ENCODE measurements at regions not wholly inside any gene's neighbourhood (a gene's known extent, or its start where the extent isn't known, plus 50 kb on each side); places are given as distances from the start of the nearest gene placed in this dataset.
"Not testable (repeated sequence)": the region's sequence is repeated elsewhere in the genome, so short reads cannot be mapped to it uniquely, and the experiment has no call there.

- H3K27ac Mint-ChIP-seq; H3K36me3 Mint-ChIP-seq (ENCODE audit: low read depth); POLR2A ChIA-PET; H3K9me3 Mint-ChIP-seq (ENCODE audit: insufficient read depth); CTCF ChIA-PET; H3K4me3 Mint-ChIP-seq; ATAC-seq; DNase-seq; H3K4me1 Mint-ChIP-seq (ENCODE audit: low read depth): not testable (repeated sequence)
- peaks cover 21% of the 10 kb centered on the region for H3K27me3 Mint-ChIP-seq (ENCODE audit: low read depth)
Measured at GRCh38 chr6:167234576-167234975, 56.5 kb upstream of the UNC93A start.

GRCh38 chr6:167235005-167235404, 56.1 kb upstream of the UNC93A start:
- H3K9me3 Mint-ChIP-seq (ENCODE audit: insufficient read depth) = no peaks in the 10 kb centered on the region

GRCh38 chr6:167235421-167236238, 55.5 kb upstream of the UNC93A start:
- ATAC-seq = no peak

More at GRCh38 chr6:167235005-167235404, 56.1 kb upstream of the UNC93A start:
- DNase-seq (no peak), ATAC-seq (no peak)
- CTCF ChIA-PET = no interaction called here
- Mint-ChIP-seq H3K4me3 (no peak overlapping the region), H3K36me3 (ENCODE audit: low read depth) (no peaks in the 10 kb centered on the region), H3K27me3 (ENCODE audit: low read depth) (peaks cover 17% of the 10 kb centered on the region), H3K27ac (no peak overlapping the region), H3K4me1 (ENCODE audit: low read depth) (no peaks in the 10 kb centered on the region)
- POLR2A ChIA-PET = no interaction called here

GRCh38 chr6:167236239-167236571, 54.9 kb upstream of the UNC93A start:
- Mint-ChIP-seq H3K4me1 (ENCODE audit: low read depth) (no peaks in the 10 kb centered on the region), H3K9me3 (ENCODE audit: insufficient read depth) (no peaks in the 10 kb centered on the region), H3K4me3 (no peak overlapping the region), H3K36me3 (ENCODE audit: low read depth) (no peaks in the 10 kb centered on the region), H3K27ac (no peak overlapping the region), H3K27me3 (ENCODE audit: low read depth) (peaks cover 9% of the 10 kb centered on the region)
- ATAC-seq = no peak
- no peak for DNase-seq
- CTCF ChIA-PET = no interaction called here
- POLR2A ChIA-PET = no interaction called here

More at GRCh38 chr6:167235421-167236238, 55.5 kb upstream of the UNC93A start:
- Mint-ChIP-seq H3K27me3 (ENCODE audit: low read depth) (peaks cover 14% of the 10 kb centered on the region), H3K4me1 (ENCODE audit: low read depth) (no peaks in the 10 kb centered on the region), H3K4me3 (no peak overlapping the region), H3K27ac (no peak overlapping the region), H3K9me3 (ENCODE audit: insufficient read depth) (no peaks in the 10 kb centered on the region), H3K36me3 (ENCODE audit: low read depth) (no peaks in the 10 kb centered on the region)
- ChIA-PET POLR2A (no interaction called here), CTCF (no interaction called here)
- DNase-seq = no peak

- no peak overlapping the region for H3K4me3 Mint-ChIP-seq
- no peaks in the 10 kb centered on the region for H3K9me3 Mint-ChIP-seq (ENCODE audit: insufficient read depth)
- ATAC-seq (no peak), DNase-seq (no peak)
- ChIA-PET POLR2A (no interaction called here), CTCF (no interaction called here)
- H3K27me3 Mint-ChIP-seq (ENCODE audit: low read depth) = peaks cover 9% of the 10 kb centered on the region
- no peaks in the 10 kb centered on the region for H3K4me1 Mint-ChIP-seq (ENCODE audit: low read depth)
- no peak overlapping the region for H3K27ac Mint-ChIP-seq
- no peaks in the 10 kb centered on the region for H3K36me3 Mint-ChIP-seq (ENCODE audit: low read depth)
Measured at GRCh38 chr6:167237438-167238145, 53.5 kb upstream of the UNC93A start.

GRCh38 chr6:167238146-167238693, 52.9 kb upstream of the UNC93A start:
- H3K4me1 Mint-ChIP-seq (ENCODE audit: low read depth) = no peaks in the 10 kb centered on the region
- H3K4me3 Mint-ChIP-seq = no peak overlapping the region
- H3K27ac Mint-ChIP-seq = no peak overlapping the region
- H3K27me3 Mint-ChIP-seq (ENCODE audit: low read depth) = peaks cover 6% of the 10 kb centered on the region
- CTCF ChIA-PET = no interaction called here
- no peaks in the 10 kb centered on the region for H3K36me3 Mint-ChIP-seq (ENCODE audit: low read depth)
- H3K9me3 Mint-ChIP-seq (ENCODE audit: insufficient read depth) = no peaks in the 10 kb centered on the region
- POLR2A ChIA-PET = no interaction called here
- DNase-seq (no peak), ATAC-seq (no peak)

- Mint-ChIP-seq H3K4me3 (no peak overlapping the region), H3K4me1 (ENCODE audit: low read depth) (no peaks in the 10 kb centered on the region)
- no peak for ATAC-seq
Measured at GRCh38 chr6:167238694-167239467, 52.2 kb upstream of the UNC93A start.

GRCh38 chr6:167239470-167239869, 51.6 kb upstream of the UNC93A start:
- H3K9me3 Mint-ChIP-seq (ENCODE audit: insufficient read depth); ATAC-seq; H3K27me3 Mint-ChIP-seq (ENCODE audit: low read depth); H3K4me3 Mint-ChIP-seq; DNase-seq; POLR2A ChIA-PET; H3K36me3 Mint-ChIP-seq (ENCODE audit: low read depth); H3K27ac Mint-ChIP-seq; CTCF ChIA-PET; H3K4me1 Mint-ChIP-seq (ENCODE audit: low read depth): not testable (repeated sequence)

More at GRCh38 chr6:167238694-167239467, 52.2 kb upstream of the UNC93A start:
- H3K9me3 Mint-ChIP-seq (ENCODE audit: insufficient read depth) = no peaks in the 10 kb centered on the region
- H3K27ac Mint-ChIP-seq = no peak overlapping the region
- no peaks in the 10 kb centered on the region for H3K36me3 Mint-ChIP-seq (ENCODE audit: low read depth)
- no peak for DNase-seq
- no peaks in the 10 kb centered on the region for H3K27me3 Mint-ChIP-seq (ENCODE audit: low read depth)
- POLR2A ChIA-PET = no interaction called here
- CTCF ChIA-PET = no interaction called here

GRCh38 chr6:167240034-167240541, 51.0 kb upstream of the UNC93A start:
- H3K9me3 Mint-ChIP-seq (ENCODE audit: insufficient read depth) = no peaks in the 10 kb centered on the region
- H3K4me3 Mint-ChIP-seq = no peak overlapping the region
- H3K4me1 Mint-ChIP-seq (ENCODE audit: low read depth) = no peaks in the 10 kb centered on the region
- no peak for DNase-seq
- POLR2A ChIA-PET = no interaction called here
- no peak overlapping the region for H3K27ac Mint-ChIP-seq
- CTCF ChIA-PET = no interaction called here
- peaks cover 3% of the 10 kb centered on the region for H3K27me3 Mint-ChIP-seq (ENCODE audit: low read depth)
- no peak for ATAC-seq
- H3K36me3 Mint-ChIP-seq (ENCODE audit: low read depth) = no peaks in the 10 kb centered on the region

All from activated CD8-positive, alpha-beta T cell treated with anti-CD3 and anti-CD28 coated beads, Interleukin-2, amount 10 ng/mL, durations not matched to agents 7 days and 5 days (primary cell).